Neural cell (in vitro differentiated cells): ENCODE measurements at regions not wholly inside any gene's neighbourhood (a gene's known extent, or its start where the extent isn't known, plus 50 kb on each side); places are given as distances from the start of the nearest gene placed in this dataset.

ENCODE experiments used
- H2AFZ ChIP-seq: fragments of 200-600, 300-800 bp; sonication (generic), shearing (Covaris generic); 2 replicates; pipeline ENCODE4 v1.6.0; 2014; ENCODE audit warnings: low read depth, mild to moderate bottlenecking, antibody characterized with exemption, low read length, moderate library complexity
- H3F3A ChIP-seq: fragments of 200-600 bp; shearing (Covaris generic); 2 replicates; pipeline ENCODE4 v1.6.1; 2016; ENCODE audit warnings: mild to moderate bottlenecking, moderate library complexity, mixed read lengths, antibody characterized with exemption, low read length; ENCODE audit not compliant: insufficient read depth, poor library complexity, severe bottlenecking
- H3K27ac ChIP-seq: fragments of 200-600, 300-800 bp; sonication (generic), shearing (Covaris generic); 2 replicates; pipeline ENCODE4 v1.5.1; 2014; ENCODE audit warnings: mild to moderate bottlenecking, low read length, moderate library complexity
- H3K27me3 ChIP-seq: fragments of 300-800, 200-600 bp; sonication (generic), shearing (Covaris generic); 2 replicates; pipeline ENCODE4 v1.6.0; 2014; ENCODE audit warnings: mild to moderate bottlenecking, low read depth, low read length, moderate library complexity; ENCODE audit not compliant: insufficient read depth
- H3K36me3 ChIP-seq: fragments of 300-800, 200-600 bp; sonication (generic), shearing (Covaris generic); 2 replicates; pipeline ENCODE4 v1.5.1; 2014; ENCODE audit warnings: mild to moderate bottlenecking, antibody characterized with exemption, low read length, moderate library complexity; ENCODE audit not compliant: insufficient read depth
- H3K4me2 ChIP-seq: fragments of 300-800, 200-600 bp; sonication (generic), shearing (Covaris generic); 2 replicates; pipeline ENCODE4 v1.6.0; 2014; ENCODE audit warnings: mild to moderate bottlenecking, low read length
- H3K4me3 ChIP-seq: fragments of 300-800, 200-600 bp; sonication (generic), shearing (Covaris generic); 2 replicates; pipeline ENCODE4 v1.5.1; 2014; ENCODE audit warnings: mild to moderate bottlenecking, low read length, moderate library complexity
- H3K79me2 ChIP-seq: fragments of 200-600 bp; shearing (Covaris generic); replicated peaks from 2 replicates; pipeline ENCODE4 v1.6.0; 2014; ENCODE audit warnings: mild to moderate bottlenecking, low read length, moderate library complexity; ENCODE audit not compliant: insufficient read depth
- H3K9ac ChIP-seq: fragments of 300-800, 200-600 bp; sonication (generic), shearing (Covaris generic); 2 replicates; pipeline ENCODE4 v1.6.1; 2016; ENCODE audit warnings: mild to moderate bottlenecking, low read length, mixed read lengths
- H3K9me2 ChIP-seq: fragments of 200-600 bp; shearing (Covaris generic); 2 replicates; pipeline ENCODE4 v1.6.1; 2016; ENCODE audit warnings: mild to moderate bottlenecking, low read length, mixed read lengths; ENCODE audit not compliant: insufficient read depth
- H3K9me3 ChIP-seq: fragments of 200-600, 300-800 bp; sonication (generic), shearing (Covaris generic); 2 replicates; pipeline ENCODE4 v1.6.1; 2016; ENCODE audit warnings: mild to moderate bottlenecking, mixed run types, low read length, moderate library complexity, mixed read lengths
- H4K20me1 ChIP-seq: fragments of 200-600 bp; shearing (Covaris generic); 2 replicates; pipeline ENCODE4 v1.6.1; 2016; ENCODE audit warnings: mild to moderate bottlenecking, mixed run types; ENCODE audit not compliant: insufficient read depth
- CTCF ChIP-seq: fragments of 450-650 bp; IDR thresholded peaks from 2 replicates; pipeline ENCODE4 v1.5.1; 2014; ENCODE audit warnings: antibody characterized with exemption, mild to moderate bottlenecking, moderate library complexity; ENCODE audit not compliant: poor library complexity, severe bottlenecking
- EP300 ChIP-seq: fragments of 450-650 bp; conservative IDR thresholded peaks from 2 replicates; pipeline ENCODE4 v1.6.1; 2014; ENCODE audit warnings: antibody characterized with exemption, mild to moderate bottlenecking, moderate library complexity; ENCODE audit not compliant: poor library complexity, severe bottlenecking
- EZH2 ChIP-seq: fragments of 200-600, 300-800 bp; shearing (Covaris generic), sonication (generic); IDR thresholded peaks from 2 replicates; pipeline ENCODE4 v1.6.1; 2014; ENCODE audit warnings: antibody characterized with exemption, low read length, borderline replicate concordance, mild to moderate bottlenecking; ENCODE audit not compliant: insufficient read depth, poor library complexity, severe bottlenecking
- MXI1 ChIP-seq: fragments of 450-650 bp; conservative IDR thresholded peaks from 2 replicates; pipeline ENCODE4 v1.6.1; 2014; ENCODE audit warnings: antibody characterized with exemption, mild to moderate bottlenecking; ENCODE audit not compliant: poor library complexity, severe bottlenecking
- POLR2AphosphoS5 ChIP-seq: IDR thresholded peaks from 2 replicates; pipeline ENCODE4 v1.6.1; 2012
- RAD21 ChIP-seq: fragments of 450-650 bp; conservative IDR thresholded peaks from 2 replicates; pipeline ENCODE4 v1.6.1; 2014; ENCODE audit warnings: antibody characterized with exemption, mild to moderate bottlenecking, moderate library complexity
- REST ChIP-seq: IDR thresholded peaks from 2 replicates; pipeline ENCODE4 v1.6.1; 2012; ENCODE audit warnings: borderline replicate concordance
- SMC3 ChIP-seq: fragments of 450-650 bp; conservative IDR thresholded peaks from 2 replicates; pipeline ENCODE4 v1.6.1; 2014; ENCODE audit warnings: antibody characterized with exemption, mild to moderate bottlenecking, moderate library complexity; ENCODE audit not compliant: poor library complexity
- TAF1 ChIP-seq: IDR thresholded peaks from 2 replicates; pipeline ENCODE4 v1.6.1; 2012; ENCODE audit warnings: low read depth

GRCh38 chr5:125505115-125505514 lies 758.7 kb upstream of the ZNF608 start:
- peak overlapping the region; percentile 12 for H3K4me2 ChIP-seq

GRCh38 chr5:125506124-125506523 lies 759.7 kb upstream of the ZNF608 start:
- Histone ChIP-seq H3K9me3 (no peaks in the 10 kb centered on the region), H3K36me3 (no peaks in the 10 kb centered on the region), H3K4me3 (no peak overlapping the region), H4K20me1 (no peaks in the 10 kb centered on the region), H3K9me2 (no peaks in the 10 kb centered on the region), H3F3A (no peaks in the 10 kb centered on the region), H3K4me2 (no peak overlapping the region), H3K27ac (peak overlapping the region; percentile 49), H3K9ac (no peak overlapping the region), H3K79me2 (no peaks in the 10 kb centered on the region), H3K27me3 (no peaks in the 10 kb centered on the region), H2AFZ (no peak overlapping the region)
- TF ChIP-seq POLR2AphosphoS5 (no peak), CTCF (no peak), REST (no peak), EP300 (no peak), TAF1 (no peak), EZH2 (no peak), MXI1 (no peak), RAD21 (no peak), SMC3 (no peak)

More at GRCh38 chr5:125505115-125505514, 758.7 kb upstream of the ZNF608 start:
- Histone ChIP-seq H4K20me1 (no peaks in the 10 kb centered on the region), H3K4me3 (peak overlapping the region; percentile 1), H3K9ac (no peak overlapping the region), H3K27me3 (no peaks in the 10 kb centered on the region), H3K79me2 (no peaks in the 10 kb centered on the region), H3K36me3 (no peaks in the 10 kb centered on the region), H2AFZ (no peak overlapping the region), H3K9me2 (no peaks in the 10 kb centered on the region), H3K9me3 (no peaks in the 10 kb centered on the region), H3F3A (no peaks in the 10 kb centered on the region), H3K27ac (peak overlapping the region; percentile 49)
- TF ChIP-seq EP300 (peak; percentile 77), EZH2 (no peak), TAF1 (no peak), RAD21 (peak; percentile 40), SMC3 (peak; percentile 37), POLR2AphosphoS5 (peak; percentile 65)

GRCh38 chr5:125508225-125508624 lies 761.8 kb upstream of the ZNF608 start:
- Histone ChIP-seq H3K9me2 (no peaks in the 10 kb centered on the region), H2AFZ (no peak overlapping the region), H3K4me3 (no peak overlapping the region), H3K27me3 (no peaks in the 10 kb centered on the region), H3K9ac (no peak overlapping the region), H3K9me3 (no peaks in the 10 kb centered on the region), H4K20me1 (no peaks in the 10 kb centered on the region), H3F3A (no peaks in the 10 kb centered on the region), H3K79me2 (no peaks in the 10 kb centered on the region), H3K36me3 (no peaks in the 10 kb centered on the region), H3K27ac (no peak overlapping the region), H3K4me2 (no peak overlapping the region)
- no peak for TF ChIP-seq POLR2AphosphoS5
- TF ChIP-seq EP300: no peak
- no peak for TF ChIP-seq SMC3
- TF ChIP-seq CTCF: no peak
- no peak for TF ChIP-seq RAD21
- TF ChIP-seq MXI1: no peak
- no peak for TF ChIP-seq EZH2
- TF ChIP-seq REST: no peak
- no peak for TF ChIP-seq TAF1
